SK-N-SH (cell line): ENCODE measurements at regions not wholly inside any gene's neighbourhood (a gene's known extent, or its start where the extent isn't known, plus 50 kb on each side); places are given as distances from the start of the nearest gene placed in this dataset.

Experiments used
- CTCF ChIA-PET: fragments of 300-600, 350-600 bp; formaldehyde crosslinking; extraction: SDS; loops from one replicate; lab custom pipeline; 2021; lab: Yijun Ruan, JAX
- POLR2A ChIA-PET: fragments of 350-600 bp; sonication (Branson Sonifier 250); formaldehyde crosslinking; extraction: SDS; loops from one replicate; lab custom pipeline; 2020; ENCODE audit warnings: antibody characterized with exemption, inconsistent platforms; lab: Yijun Ruan, JAX
- DNase-seq: peaks from one replicate; pipeline ENCODE4 v3.0.0; 2012
- H2AFZ ChIP-seq: fragments of 200-600 bp; sonication (generic); 2 replicates; pipeline ENCODE4 v1.8.1; 2016; ENCODE audit warnings: antibody characterized with exemption, mild to moderate bottlenecking, low read depth
- H3F3A ChIP-seq: fragments of 200-600 bp; sonication (generic); replicated peaks from 2 replicates; pipeline ENCODE3; 2016; ENCODE audit warnings: antibody characterized with exemption, mild to moderate bottlenecking; ENCODE audit not compliant: insufficient read depth
- H3K27ac ChIP-seq, 2 experiments: fragments of 200-500 bp in 1 of 2; fragments of 200-600 bp in 1 of 2; sonication (Bioruptor generic) in 1 of 2; sonication (generic), shearing (Covaris generic) in 1 of 2; 2 replicates each; pipeline versions ENCODE4 v1.5.1 to v1.6.1; 2014 to 2016; ENCODE audit warnings: low read depth in 2 of 2, inconsistent platforms in 1 of 2, low read length in 1 of 2, mild to moderate bottlenecking in 1 of 2, mixed read lengths in 1 of 2
- H3K27me3 ChIP-seq: fragments of 200-600 bp; sonication (generic), shearing (Covaris generic); 2 replicates; pipeline ENCODE4 v1.6.1; 2016; ENCODE audit warnings: mixed run types; ENCODE audit not compliant: insufficient read depth
- H3K36me3 ChIP-seq, 2 experiments: fragments of 200-500 bp in 1 of 2; fragments of 200-600 bp in 1 of 2; sonication (Bioruptor generic) in 1 of 2; sonication (generic) in 1 of 2; replicated peaks in 1 of 2; 2 replicates each; pipeline versions ENCODE3 to v1.5.1; 2014 to 2016; ENCODE audit warnings: low read length in 1 of 2, mild to moderate bottlenecking in 1 of 2; ENCODE audit not compliant: insufficient read depth in 2 of 2, control insufficient read depth in 1 of 2
- H3K4me1 ChIP-seq, 2 experiments: fragments of 200-500 bp in 1 of 2; fragments of 200-600 bp in 1 of 2; sonication (Bioruptor generic) in 1 of 2; sonication (generic), shearing (Covaris generic) in 1 of 2; 2 replicates each; pipeline versions ENCODE4 v1.5.1 to v1.6.1; 2014 to 2016; ENCODE audit warnings: low read depth in 1 of 2, low read length in 1 of 2, mixed run types in 1 of 2; ENCODE audit not compliant: insufficient read depth in 2 of 2, control insufficient read depth in 1 of 2
- H3K4me2 ChIP-seq: fragments of 200-600 bp; sonication (generic), shearing (Covaris generic); 2 replicates; pipeline ENCODE4 v1.6.1; 2017; ENCODE audit warnings: mixed run types
- H3K4me3 ChIP-seq, 2 experiments: fragments of 200-500 bp in 1 of 2; fragments of 200-600 bp in 1 of 2; sonication (Bioruptor generic) in 1 of 2; sonication (generic), shearing (Covaris generic) in 1 of 2; 2 replicates each; pipeline versions ENCODE4 v1.5.1 to v1.8.1; 2014 to 2016; ENCODE audit warnings: low read depth in 2 of 2, inconsistent platforms in 1 of 2, low read length in 1 of 2, mild to moderate bottlenecking in 1 of 2, mixed read lengths in 1 of 2, moderate library complexity in 1 of 2
- H3K79me2 ChIP-seq: fragments of 200-600 bp; sonication (generic); 2 replicates; pipeline ENCODE4 v1.8.1; 2017; ENCODE audit warnings: mild to moderate bottlenecking; ENCODE audit not compliant: insufficient read depth
- H3K9ac ChIP-seq: fragments of 200-600 bp; sonication (generic); 2 replicates; pipeline ENCODE4 v1.6.1; 2017; ENCODE audit warnings: mixed run types
- H3K9me2 ChIP-seq: fragments of 200-600 bp; sonication (generic); 2 replicates; pipeline ENCODE4 v1.6.1; 2017; ENCODE audit warnings: mixed run types
- H3K9me3 ChIP-seq: fragments of 200-600 bp; sonication (generic); 2 replicates; pipeline ENCODE4 v1.6.1; 2017; ENCODE audit warnings: mixed run types, mild to moderate bottlenecking, moderate library complexity
- H4K20me1 ChIP-seq: fragments of 200-600 bp; sonication (generic); 2 replicates; pipeline ENCODE4 v1.6.1; 2017; ENCODE audit warnings: mild to moderate bottlenecking, mixed run types; ENCODE audit not compliant: insufficient read depth
- ELF1 ChIP-seq: IDR thresholded peaks from 2 replicates; pipeline ENCODE4 v1.4.0; 2012
- EP300 ChIP-seq, 2 experiments: IDR thresholded peaks; 2 replicates each; pipeline versions ENCODE4 v1.4.0 to v1.6.1; 2012; ENCODE audit warnings: borderline replicate concordance in 1 of 2, low read depth in 1 of 2, low read length in 1 of 2
- FOSL2 ChIP-seq: IDR thresholded peaks from 2 replicates; pipeline ENCODE4 v1.4.0; 2012; ENCODE audit warnings: low read depth, mild to moderate bottlenecking, moderate library complexity, borderline replicate concordance
- FOXJ3 ChIP-seq: sonication (generic); formaldehyde crosslinking; IDR thresholded peaks from 2 replicates; pipeline ENCODE4 v1.5.1; 2020; ENCODE audit warnings: mild to moderate bottlenecking, missing genetic modification reagents
- GABPA ChIP-seq: IDR thresholded peaks from 2 replicates; pipeline ENCODE4 v1.4.0; 2012; ENCODE audit warnings: low read depth, mild to moderate bottlenecking
- GATA2 ChIP-seq: sonication (generic); formaldehyde crosslinking; IDR thresholded peaks from 2 replicates; pipeline ENCODE4 v1.5.0; 2020; ENCODE audit warnings: mild to moderate bottlenecking, missing genetic modification reagents
- IRF3 ChIP-seq: fragments of 150-350 bp; IDR thresholded peaks from 2 replicates; pipeline ENCODE4 v1.6.1; 2016; ENCODE audit warnings: mild to moderate bottlenecking, low read depth, low read length
- MEF2A ChIP-seq: IDR thresholded peaks from 2 replicates; pipeline ENCODE4 v1.4.0; 2012; ENCODE audit warnings: low read depth, borderline replicate concordance
- MXI1 ChIP-seq: IDR thresholded peaks from 2 replicates; pipeline ENCODE4 v1.6.1; 2012; ENCODE audit warnings: mild to moderate bottlenecking, low read depth, low read length, improper control_type of control experiment
- POLR2AphosphoS5 ChIP-seq: IDR thresholded peaks from 2 replicates; pipeline ENCODE4 v1.6.1; 2012; ENCODE audit warnings: low read depth, low read length
- RFX5 ChIP-seq: IDR thresholded peaks from 2 replicates; pipeline ENCODE4 v1.6.1; 2012; ENCODE audit warnings: mild to moderate bottlenecking, improper control_type of control experiment, low read length
- RXRA ChIP-seq: IDR thresholded peaks from 2 replicates; pipeline ENCODE4 v1.4.0; 2012; ENCODE audit warnings: low read depth, mild to moderate bottlenecking, borderline replicate concordance
- SIN3A ChIP-seq: IDR thresholded peaks from 2 replicates; pipeline ENCODE4 v1.6.1; 2012; ENCODE audit warnings: low read depth, mild to moderate bottlenecking, low read length, moderate library complexity, borderline replicate concordance
- TAF1 ChIP-seq: IDR thresholded peaks from 2 replicates; pipeline ENCODE4 v1.6.1; 2012; ENCODE audit warnings: low read depth, mild to moderate bottlenecking, low read length, moderate library complexity, borderline replicate concordance
- YY1 ChIP-seq: IDR thresholded peaks from 2 replicates; pipeline ENCODE4 v1.4.0; 2012; ENCODE audit warnings: low read depth, mild to moderate bottlenecking
- WGBS: methylation state at CpG from one replicate; pipeline ENCODE4 v1.1.6; 2017; ENCODE audit warnings: low lambda C conversion rate; 5-methylcytosine and 5-hydroxymethylcytosine counted together
- TF ChIP-seq, protein P1 (sequence below): IDR thresholded peaks from 2 replicates; pipeline ENCODE4 v1.4.0; 2012; ENCODE audit warnings: low read depth, borderline replicate concordance
- TF ChIP-seq, protein P2 (sequence below): IDR thresholded peaks from 2 replicates; pipeline ENCODE4 v1.4.0; 2012; ENCODE audit warnings: low read depth, borderline replicate concordance
- TF ChIP-seq, protein P3 (sequence below): fragments of 200-600 bp; sonication (generic); IDR thresholded peaks from 2 replicates; pipeline ENCODE4 v1.6.1; 2017; ENCODE audit warnings: antibody characterized with exemption, mild to moderate bottlenecking, moderate library complexity
- TF ChIP-seq, protein P4 (sequence below): fragments of 150-350 bp; IDR thresholded peaks from 2 replicates; pipeline ENCODE4 v1.6.1; 2017; ENCODE audit warnings: antibody characterized with exemption, low read length, low read depth, borderline replicate concordance
- TF ChIP-seq, protein P5 (sequence below): IDR thresholded peaks from 2 replicates; pipeline ENCODE4 v1.4.0; 2012; ENCODE audit warnings: low read depth

DNA sequence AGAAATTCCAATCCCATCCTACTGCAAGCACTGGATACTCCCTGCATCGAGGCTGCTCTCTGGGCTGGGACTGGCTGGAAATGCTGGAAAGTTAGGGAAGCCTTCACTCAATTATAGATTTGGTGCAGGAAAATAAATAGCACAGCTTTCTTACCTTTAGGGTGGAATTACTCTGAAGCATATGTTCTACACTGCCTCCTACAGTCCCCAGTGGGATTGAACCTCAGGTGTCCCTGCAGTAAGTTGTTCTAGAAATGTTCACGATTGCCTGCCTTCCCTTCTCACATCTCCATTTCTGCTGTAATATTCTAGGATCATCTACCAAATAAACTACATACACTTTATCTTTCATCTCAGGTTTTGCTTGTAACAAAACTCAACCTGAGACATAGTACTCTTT lies 536.7 kb upstream of the LMCD1 start:
- DNase-seq, result no peak
- Histone ChIP-seq H4K20me1 (no peaks in the 10 kb centered on the region), H3K4me3 (no peak overlapping the region), H3K79me2 (no peaks in the 10 kb centered on the region), H3K27ac (no peak overlapping the region), H2AFZ (no peak overlapping the region), H3K9me2 (no peaks in the 10 kb centered on the region), H3K9ac (no peak overlapping the region), H3K4me2 (no peak overlapping the region), H3K9me3 (no peaks in the 10 kb centered on the region), H3K27me3 (no peaks in the 10 kb centered on the region), H3K4me1 (no peaks in the 10 kb centered on the region; a peak in 1 of 4 replicates), H3K36me3 (no peaks in the 10 kb centered on the region), H3F3A (no peaks in the 10 kb centered on the region)
- WGBS, result 14% methylated on average over 2 of the region's 2 CpGs
- CTCF ChIA-PET, result no interaction called here
- TF ChIP-seq TAF1, result no peak
- POLR2A ChIA-PET, result no interaction called here

DNA sequence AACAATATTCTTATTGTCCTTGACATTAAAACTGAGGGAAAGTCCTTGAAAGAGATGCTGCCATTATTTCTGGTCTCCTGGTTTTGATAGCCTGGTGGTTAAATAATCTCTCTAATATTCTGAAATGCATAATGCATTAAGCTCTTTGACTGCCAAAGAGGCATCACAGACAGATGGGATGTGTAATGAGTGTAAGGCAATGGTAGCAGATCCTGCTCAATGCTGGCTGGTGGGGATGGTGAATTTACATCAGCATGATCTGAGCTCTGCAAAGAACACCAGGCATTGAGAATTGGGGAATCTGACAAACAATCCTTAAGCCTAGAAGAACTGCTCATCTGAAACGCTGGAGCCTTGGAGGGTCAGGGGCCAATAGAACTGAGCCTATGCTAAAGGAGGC lies 528.6 kb upstream of the LMCD1 start:
- CTCF ChIA-PET, result no interaction called here
- H3K4me3 ChIP-seq, result no peak overlapping the region

More for the DNA sequence above, 528.6 kb upstream of the LMCD1 start:
- DNase-seq, result no peak
- WGBS, result 10% methylated on average over 1 of the region's 1 CpG
- Histone ChIP-seq H3K27ac (no peak overlapping the region), H3K27me3 (no peaks in the 10 kb centered on the region), H3K9me3 (no peaks in the 10 kb centered on the region), H3K9ac (no peak overlapping the region), H3K79me2 (no peaks in the 10 kb centered on the region), H3K4me2 (no peak overlapping the region), H3F3A (no peaks in the 10 kb centered on the region), H3K36me3 (no peaks in the 10 kb centered on the region), H4K20me1 (no peaks in the 10 kb centered on the region), H3K4me1 (peaks cover 0 to 6% of the 10 kb centered on the region in 2 experiments; a peak in 2 of 4 replicates), H2AFZ (no peak overlapping the region), H3K9me2 (no peaks in the 10 kb centered on the region)
- TF ChIP-seq RXRA, result no peak
- TF ChIP-seq MEF2A, result no peak
- no peak for TF ChIP-seq GABPA
- TF ChIP-seq, protein P1, sequence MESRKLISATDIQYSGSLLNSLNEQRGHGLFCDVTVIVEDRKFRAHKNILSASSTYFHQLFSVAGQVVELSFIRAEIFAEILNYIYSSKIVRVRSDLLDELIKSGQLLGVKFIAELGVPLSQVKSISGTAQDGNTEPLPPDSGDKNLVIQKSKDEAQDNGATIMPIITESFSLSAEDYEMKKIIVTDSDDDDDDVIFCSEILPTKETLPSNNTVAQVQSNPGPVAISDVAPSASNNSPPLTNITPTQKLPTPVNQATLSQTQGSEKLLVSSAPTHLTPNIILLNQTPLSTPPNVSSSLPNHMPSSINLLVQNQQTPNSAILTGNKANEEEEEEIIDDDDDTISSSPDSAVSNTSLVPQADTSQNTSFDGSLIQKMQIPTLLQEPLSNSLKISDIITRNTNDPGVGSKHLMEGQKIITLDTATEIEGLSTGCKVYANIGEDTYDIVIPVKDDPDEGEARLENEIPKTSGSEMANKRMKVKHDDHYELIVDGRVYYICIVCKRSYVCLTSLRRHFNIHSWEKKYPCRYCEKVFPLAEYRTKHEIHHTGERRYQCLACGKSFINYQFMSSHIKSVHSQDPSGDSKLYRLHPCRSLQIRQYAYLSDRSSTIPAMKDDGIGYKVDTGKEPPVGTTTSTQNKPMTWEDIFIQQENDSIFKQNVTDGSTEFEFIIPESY, result no peak
- TF ChIP-seq SIN3A, result no peak
- no peak for TF ChIP-seq FOSL2
- TF ChIP-seq, protein P2, sequence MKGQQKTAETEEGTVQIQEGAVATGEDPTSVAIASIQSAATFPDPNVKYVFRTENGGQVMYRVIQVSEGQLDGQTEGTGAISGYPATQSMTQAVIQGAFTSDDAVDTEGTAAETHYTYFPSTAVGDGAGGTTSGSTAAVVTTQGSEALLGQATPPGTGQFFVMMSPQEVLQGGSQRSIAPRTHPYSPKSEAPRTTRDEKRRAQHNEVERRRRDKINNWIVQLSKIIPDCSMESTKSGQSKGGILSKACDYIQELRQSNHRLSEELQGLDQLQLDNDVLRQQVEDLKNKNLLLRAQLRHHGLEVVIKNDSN, result no peak
- TF ChIP-seq POLR2AphosphoS5, result no peak
- no peak for TF ChIP-seq RFX5
- no peak for TF ChIP-seq YY1
- no peak for TF ChIP-seq ELF1
- TF ChIP-seq, protein P3, sequence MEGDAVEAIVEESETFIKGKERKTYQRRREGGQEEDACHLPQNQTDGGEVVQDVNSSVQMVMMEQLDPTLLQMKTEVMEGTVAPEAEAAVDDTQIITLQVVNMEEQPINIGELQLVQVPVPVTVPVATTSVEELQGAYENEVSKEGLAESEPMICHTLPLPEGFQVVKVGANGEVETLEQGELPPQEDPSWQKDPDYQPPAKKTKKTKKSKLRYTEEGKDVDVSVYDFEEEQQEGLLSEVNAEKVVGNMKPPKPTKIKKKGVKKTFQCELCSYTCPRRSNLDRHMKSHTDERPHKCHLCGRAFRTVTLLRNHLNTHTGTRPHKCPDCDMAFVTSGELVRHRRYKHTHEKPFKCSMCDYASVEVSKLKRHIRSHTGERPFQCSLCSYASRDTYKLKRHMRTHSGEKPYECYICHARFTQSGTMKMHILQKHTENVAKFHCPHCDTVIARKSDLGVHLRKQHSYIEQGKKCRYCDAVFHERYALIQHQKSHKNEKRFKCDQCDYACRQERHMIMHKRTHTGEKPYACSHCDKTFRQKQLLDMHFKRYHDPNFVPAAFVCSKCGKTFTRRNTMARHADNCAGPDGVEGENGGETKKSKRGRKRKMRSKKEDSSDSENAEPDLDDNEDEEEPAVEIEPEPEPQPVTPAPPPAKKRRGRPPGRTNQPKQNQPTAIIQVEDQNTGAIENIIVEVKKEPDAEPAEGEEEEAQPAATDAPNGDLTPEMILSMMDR, result no peak
- TF ChIP-seq IRF3, result no peak
- no peak for TF ChIP-seq GATA2 (CRISPR knock-in tag)
- TF ChIP-seq, protein P4, sequence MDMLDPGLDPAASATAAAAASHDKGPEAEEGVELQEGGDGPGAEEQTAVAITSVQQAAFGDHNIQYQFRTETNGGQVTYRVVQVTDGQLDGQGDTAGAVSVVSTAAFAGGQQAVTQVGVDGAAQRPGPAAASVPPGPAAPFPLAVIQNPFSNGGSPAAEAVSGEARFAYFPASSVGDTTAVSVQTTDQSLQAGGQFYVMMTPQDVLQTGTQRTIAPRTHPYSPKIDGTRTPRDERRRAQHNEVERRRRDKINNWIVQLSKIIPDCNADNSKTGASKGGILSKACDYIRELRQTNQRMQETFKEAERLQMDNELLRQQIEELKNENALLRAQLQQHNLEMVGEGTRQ, result no peak
- TF ChIP-seq FOXJ3 (CRISPR knock-in tag), result no peak
- no peak for TF ChIP-seq MXI1
- TF ChIP-seq, protein P5, sequence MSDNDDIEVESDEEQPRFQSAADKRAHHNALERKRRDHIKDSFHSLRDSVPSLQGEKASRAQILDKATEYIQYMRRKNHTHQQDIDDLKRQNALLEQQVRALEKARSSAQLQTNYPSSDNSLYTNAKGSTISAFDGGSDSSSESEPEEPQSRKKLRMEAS, result no peak
- TF ChIP-seq EP300 (IDR thresholded peaks at IDR 0.05; ENCODE audit: borderline replicate concordance in 1 of 2, low read depth in 1 of 2, low read length in 1 of 2), result no peak
- POLR2A ChIA-PET, result no interaction called here
